Activated CD4-positive, CD25-positive, alpha-beta regulatory T cell treated with anti-CD3 and anti-CD28 coated beads, Interleukin-2, amount 50 U/mL, for 24 hours (primary cell): ENCODE measurements at regions not wholly inside any gene's neighbourhood (a gene's known extent, or its start where the extent isn't known, plus 50 kb on each side); places are given as distances from the start of the nearest gene placed in this dataset.

ENCODE experiments used
- ATAC-seq, 2 donors: fragments of 150-1000 bp; cut with Tn5 transposase; one replicate each; pipeline ENCODE4 v1.10.0; 2021; ENCODE audit warnings: mild to moderate bottlenecking in 1 of 2, moderate library complexity in 1 of 2

DNA sequence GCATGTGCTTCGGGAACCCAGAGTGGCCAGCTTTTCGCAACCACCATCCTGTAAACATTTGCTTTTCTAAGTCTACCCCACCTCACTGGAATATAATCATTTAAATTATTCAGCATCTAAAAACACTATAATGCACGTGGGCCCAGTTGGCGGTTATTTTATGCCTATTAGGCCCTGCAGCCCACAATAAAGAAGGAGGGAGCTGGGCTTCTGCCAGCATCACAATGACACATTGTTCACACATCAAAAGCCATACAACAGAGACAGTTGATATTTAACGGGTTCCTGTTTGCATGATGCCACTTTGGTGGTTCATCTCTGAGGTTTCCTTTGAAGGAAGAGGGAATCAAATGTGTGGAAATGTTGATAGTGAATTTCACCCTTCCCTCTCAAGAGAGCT lies 916.0 kb upstream of the CELF4 start:
- no peak for ATAC-seq

DNA sequence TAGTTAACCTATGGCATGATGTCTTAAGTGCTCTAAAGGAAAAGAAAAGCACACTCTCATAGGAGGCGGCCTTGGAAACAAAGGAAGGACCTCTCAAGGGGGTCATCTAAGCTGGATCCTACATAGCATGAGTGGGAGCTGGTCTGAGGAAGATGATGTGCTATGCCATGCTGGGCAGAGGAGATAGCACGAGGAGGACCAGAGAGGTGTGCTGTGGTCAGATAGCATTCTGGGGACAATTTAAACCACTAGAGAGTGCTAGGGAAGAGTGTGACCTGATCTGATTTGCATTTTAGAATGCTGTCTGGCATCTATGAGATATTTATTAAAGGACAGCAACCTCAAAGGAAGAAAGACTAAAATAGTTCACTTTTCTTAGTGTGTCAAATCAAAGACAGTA lies 910.1 kb upstream of the CELF4 start:
- ATAC-seq: no peak

DNA sequence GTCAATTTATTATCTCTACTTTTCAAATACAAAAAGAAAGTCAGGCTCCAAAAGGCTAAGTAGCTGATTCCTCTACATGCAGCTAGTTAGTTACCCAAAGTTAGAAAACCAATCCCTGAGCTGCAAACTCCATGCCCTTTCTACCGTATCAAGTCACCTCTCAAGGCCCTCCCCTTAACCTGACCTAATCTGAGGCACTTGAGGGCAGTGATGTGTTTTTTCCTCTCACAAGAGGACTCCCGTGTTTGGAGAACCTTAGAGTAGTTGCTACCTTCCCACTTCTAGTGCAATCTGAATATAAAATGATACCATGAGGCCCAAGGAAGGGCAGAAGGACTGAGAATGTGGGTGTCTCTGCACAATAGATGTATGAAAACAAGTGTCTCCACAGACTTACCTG lies 907.9 kb upstream of the CELF4 start:
- no peak for ATAC-seq

DNA sequence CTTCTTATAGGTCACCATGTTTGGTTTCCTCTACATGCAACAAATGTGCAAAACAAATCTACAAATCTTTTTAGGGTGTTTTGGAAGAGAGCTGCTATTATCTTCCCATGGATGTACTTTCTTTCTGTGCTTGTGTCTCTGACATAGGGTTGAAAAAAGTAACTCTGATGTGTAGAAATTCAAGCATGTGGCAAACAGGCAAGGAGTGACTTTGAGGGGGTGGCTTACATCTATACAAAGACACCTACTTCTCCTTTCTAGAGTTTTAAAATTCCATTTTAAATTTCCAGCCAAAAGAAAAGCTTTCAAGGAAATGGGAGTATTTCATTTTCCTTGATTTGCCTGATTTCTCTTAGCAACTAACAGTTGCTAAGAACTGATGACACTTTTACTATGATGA lies 904.8 kb upstream of the CELF4 start:
- ATAC-seq: no peak

DNA sequence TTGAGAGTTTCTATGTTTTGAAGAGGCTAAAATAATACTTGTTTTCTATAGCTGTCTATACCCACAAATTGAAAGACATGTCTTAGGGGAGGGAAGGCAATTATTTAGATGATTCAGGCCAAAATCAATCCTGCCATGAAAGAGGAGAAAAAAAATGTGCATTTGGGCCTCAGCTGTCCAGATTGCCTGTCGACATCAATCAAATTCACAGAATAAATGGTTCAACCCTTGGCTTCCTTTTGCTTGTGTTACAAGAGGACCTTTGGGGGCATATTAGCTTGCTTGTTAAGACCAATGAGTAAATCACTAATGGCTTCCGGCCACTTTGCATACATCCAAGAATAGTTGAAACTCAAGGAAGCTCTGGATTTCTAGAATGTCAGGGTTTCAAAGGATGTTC lies 900.8 kb upstream of the CELF4 start:
- no peak for ATAC-seq

DNA sequence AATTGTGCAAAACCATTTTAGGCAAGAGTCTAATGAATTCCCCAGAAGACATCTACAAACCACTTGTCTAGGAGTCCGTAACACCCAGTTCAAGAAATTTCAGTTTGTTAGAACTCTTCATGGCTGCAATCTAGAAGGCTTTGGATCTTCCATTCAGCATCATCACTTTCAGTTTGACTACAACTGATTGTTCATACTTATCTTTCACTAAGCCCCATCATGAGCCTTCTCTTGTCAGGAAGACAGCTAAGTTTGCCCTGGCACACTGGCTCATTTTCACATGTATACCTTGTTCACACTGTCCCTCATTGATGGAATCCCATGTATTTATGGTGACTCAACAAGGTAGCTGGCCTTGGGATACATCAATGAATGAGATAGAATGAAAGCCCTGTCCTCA lies 898.4 kb upstream of the CELF4 start:
- ATAC-seq: peak; percentile 24 to 32

DNA sequence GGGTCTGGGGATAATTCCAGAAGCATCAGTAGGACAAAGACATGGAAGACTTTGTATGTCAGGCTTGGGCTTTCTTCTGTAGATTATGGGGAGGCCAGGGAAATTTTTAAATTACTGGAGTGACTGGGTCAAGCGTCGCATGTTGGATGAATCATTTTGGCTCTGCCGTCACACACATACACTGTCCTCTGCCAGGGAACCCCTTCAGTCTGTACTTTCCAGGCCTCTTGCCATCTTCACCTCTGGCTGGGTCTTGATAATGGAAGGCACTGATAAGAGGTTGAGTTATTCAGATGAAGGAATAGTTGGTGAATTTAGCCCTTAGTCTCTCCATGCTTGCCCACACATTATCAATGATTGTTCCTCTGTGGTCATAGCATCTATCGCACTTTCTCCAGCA lies 895.1 kb upstream of the CELF4 start:
- no peak for ATAC-seq

DNA sequence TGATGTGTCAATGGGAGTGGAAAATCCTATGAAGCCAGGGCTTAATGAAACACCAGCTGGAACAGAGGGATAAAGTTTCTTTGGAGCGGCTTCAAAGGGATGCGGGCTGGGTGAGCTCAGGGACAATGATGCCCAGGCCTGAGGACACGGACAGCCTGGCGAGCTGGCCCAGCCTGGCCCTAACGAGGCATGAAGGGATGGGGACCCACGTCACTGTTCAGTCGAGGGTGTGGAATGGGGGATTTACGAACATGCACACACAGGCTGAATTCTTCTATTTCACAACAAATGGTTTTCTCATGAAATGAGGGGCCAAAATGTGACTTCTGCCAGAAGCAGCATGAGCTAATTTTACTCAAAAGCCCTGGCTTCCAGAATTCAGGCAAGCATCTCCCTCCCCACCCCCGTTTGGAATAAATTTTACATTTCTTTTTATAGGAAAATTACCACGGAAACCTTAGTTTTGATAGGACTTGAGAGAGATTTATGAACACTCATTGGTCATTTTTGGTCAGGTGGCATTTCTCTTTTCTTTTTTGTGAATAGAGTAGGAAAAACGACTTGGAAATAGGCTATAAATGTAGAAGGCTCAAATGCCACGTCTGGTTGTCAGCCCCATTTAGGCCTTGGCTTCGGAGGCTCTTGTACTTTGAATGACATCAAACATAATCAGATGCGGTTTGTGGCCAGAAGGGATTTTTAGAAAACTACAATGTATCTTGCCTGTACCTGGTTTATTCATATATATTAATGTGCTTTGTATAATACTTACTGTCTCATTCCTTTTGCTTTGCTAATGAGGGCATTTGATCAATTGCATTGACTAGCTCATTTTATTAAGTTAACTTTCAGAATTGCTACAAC lies 893.8 kb upstream of the CELF4 start:
- no peak for ATAC-seq

DNA sequence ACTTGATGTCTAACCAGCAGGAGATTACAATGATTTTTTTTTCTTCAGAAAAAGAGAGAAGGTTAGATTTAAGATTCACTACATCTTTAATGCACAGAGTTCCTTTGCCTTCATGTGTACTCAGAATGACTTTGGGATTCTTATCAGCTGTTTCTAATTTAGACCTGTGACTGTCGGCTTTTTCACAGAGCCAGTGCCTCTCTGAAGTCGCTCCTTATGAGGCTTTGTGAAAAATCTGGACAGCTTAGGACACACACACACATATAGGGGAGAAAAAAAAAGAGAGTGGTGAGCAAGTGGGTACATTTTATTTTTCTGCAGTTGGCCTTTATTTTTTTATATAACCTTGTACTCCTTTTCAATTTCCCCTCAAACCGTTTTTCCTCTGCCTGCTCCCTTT lies 893.1 kb upstream of the CELF4 start:
- ATAC-seq: no peak

DNA sequence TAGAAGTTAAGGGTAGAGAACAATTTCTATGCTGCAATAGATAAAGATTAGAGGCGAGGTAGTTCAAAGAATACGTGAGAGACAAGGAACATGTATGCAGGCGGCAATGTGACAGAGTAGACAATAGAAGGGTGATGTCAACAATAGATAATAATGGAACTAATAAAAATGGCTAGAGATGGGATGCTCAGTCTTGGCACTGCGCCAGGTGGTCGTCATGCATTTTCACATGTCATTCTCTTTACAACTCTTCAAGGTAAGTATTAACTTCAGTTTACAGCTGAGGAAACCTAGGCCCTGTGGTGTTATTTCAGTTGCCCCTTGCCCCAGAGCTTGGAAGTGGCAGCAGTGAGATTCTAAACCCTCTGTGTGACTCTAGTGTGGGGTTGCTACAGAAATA lies 890.7 kb upstream of the CELF4 start:
- ATAC-seq: no peak

DNA sequence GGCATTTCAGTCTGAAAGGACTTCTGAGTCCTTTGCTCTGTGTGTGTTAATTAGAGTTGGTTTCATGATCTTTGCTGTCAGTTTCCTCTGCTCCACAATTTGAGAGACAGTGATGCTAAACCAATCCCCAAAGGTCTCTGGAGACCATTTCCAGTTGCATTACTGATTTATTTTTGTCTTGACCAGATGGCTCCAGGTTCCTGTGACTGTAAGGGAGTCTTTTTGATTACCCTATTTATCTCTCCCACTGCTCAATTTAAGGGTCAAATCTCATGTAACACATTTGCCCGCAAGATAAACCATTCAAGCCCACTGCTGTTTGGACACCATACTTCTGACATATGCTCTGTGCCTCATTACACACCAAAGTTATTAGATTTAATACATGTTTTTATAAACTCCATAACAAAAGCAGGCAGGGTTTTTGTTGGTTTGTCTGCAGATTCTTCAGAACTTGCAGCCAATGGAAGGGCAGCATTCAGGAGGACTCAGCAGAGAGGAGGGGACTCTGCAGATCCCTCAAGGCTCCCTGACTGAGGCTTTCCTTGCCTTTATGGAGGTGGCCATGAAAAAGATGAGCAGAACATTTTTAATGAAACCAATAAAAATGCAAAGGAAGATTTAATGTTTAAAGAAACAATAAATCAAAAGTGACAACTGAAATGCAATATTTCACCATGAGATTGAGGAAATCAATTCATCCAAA lies 889.3 kb upstream of the CELF4 start:
- ATAC-seq: no peak

DNA sequence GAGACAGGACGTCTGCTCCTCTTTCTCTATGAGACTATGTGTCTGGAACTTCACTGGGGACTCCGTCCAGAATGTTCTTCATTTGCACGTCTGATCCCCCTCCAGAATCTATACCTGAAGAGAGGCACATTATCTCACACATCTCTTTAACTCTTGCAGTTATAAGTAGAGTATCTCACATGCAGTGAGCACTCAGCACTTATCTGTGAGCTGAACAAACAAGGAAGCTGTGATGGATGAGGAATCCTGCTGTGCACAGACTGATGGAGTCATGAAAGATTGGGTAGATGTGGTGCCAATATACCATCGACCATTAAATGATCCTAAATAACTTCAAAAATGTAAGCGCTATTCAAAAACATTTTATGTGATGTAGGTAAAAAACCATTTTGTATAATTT lies 888.3 kb upstream of the CELF4 start:
- ATAC-seq: no peak

DNA sequence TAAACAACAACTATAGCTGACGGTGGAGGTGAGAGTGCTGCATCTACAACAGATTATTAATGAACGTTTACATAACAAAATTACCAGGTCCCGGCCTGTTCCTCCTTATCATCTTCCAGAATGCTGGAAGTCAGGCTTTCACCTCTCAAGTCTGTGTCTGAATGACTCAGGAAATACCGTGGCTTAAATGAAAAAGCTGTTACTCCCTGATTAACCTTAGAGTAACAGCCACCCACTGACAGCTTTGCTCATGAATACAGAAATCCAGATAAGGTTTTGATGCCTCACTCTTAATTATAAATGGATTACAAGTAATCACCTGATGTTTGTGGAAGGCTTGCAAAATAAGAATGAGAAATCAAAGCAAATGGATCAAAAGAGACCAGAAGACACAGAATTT lies 885.3 kb upstream of the CELF4 start:
- ATAC-seq: no peak

DNA sequence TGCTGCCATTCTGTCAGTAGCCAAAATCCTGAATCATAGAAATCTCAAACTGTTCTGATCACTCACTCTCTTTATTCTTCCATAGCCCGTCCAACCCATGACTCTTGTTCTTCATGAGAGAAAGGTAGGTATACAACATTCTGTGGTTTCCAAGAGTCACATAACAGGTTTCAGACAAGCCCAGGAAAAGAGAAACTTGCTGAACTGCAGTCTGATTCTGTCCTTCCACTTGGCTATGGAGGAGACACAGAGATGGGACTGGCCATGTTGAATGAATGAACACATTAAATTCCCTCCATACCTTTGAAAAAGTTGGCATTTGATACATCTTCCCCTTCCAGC lies 880.2 kb upstream of the CELF4 start:
- ATAC-seq: no peak

DNA sequence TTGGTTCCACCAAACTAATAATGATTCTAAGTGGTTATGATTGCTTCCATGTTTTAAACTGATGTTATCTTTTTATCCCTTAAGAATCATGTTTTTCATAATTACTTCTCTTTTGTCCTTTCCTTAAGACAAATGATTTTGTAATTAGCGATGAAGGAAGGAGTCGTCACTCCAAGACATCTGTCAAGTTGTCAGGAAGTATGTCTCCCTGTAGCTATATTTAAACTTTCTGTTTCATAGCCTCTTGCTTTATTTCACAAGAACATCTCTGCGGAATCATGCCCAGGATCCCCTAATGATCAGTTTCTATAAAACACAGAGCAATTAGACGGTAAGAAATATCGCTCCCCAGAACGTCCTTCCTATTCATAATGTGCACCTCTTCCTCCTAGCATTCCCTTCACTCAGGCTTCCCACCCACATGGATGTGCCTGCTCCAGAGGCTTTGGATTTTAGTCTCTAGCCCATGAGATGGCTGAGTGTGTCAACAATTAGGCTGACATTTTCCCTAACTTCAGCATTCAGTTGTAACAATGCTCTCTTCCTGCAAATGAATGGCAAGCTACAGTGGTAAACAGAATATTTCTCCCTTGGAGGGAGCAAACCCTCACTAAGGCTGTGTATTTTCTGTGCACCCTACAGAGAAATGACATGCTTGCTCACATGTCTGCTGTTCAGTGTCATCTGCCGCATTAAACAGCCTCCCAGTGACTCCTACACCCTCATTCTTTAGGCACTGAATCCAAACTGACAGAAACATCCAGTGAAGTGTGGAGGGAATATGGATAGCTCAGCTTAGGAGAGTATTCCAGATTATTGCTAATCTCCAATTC lies 879.6 kb upstream of the CELF4 start:
- no peak for ATAC-seq

DNA sequence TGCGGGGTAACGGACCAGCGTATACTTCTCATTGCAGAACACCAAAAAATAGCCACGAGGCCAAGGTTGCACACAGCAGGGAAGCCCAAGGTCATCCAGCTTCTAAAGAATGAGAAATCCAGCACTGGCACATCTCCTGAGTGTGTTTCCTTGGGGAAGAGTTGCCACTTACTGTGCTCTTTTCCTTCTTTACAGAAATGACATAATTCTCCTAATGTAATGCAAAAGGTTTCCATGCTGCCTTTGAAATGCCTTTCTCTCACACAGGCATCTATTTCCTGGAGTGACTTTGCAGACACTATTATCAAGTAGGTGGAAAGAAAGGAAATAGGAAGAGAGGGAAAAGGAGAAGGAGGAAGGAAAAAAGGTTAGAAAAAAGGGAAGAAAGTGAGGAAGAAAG lies 862.1 kb upstream of the CELF4 start:
- ATAC-seq: no peak

DNA sequence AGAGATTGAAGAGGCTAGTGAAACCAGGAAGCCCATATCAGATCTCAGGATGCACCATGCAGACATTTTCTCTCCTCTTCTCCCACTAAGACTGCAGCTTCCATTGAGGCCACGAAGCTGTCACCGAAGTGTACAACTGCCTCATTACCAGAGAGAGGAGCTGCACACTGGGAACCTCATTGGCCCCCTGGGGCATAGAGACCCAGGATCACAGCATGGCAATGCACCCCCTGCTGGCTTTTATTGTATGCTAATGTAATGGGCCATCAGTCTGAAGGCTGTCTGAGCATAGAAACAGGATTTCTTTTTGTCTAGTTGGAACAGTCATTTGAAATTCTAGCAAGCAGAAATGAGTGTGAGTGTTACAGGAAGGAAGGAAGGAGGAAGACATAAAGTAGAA lies 861.6 kb upstream of the CELF4 start:
- no peak for ATAC-seq

DNA sequence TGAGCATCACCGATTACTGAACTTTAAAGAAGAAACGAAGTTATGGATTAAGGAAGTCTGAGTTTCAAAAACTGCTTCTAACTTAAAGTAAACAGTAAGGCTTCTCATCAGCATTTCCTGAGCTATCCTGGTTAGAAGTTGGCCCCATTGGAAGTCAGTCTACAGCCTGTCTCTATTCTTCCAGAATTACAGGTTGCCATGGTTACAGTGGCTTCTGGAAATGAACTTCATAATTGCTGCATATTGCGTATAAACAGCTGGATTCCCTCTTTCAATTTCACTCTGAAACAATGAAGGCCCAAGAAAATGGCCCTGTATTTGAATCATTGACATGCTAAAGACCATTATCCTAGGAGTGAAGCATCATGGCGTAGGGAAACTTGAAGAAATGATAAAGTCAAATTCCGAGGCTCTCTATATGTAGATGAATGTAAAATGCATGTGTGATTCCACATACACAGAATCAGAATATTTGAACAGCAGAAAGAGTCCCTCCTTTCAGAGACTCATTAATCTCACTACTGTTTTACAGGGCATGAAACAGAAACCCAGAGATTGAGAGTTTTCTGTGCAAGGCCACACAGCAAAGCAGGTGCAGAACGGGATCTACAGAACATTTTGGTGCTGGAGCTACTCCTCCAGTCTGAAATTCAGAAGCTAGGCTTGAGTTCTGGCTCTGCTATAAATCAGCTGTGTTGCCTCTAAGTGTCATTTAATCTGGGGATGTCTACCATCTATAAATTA lies 856.4 kb upstream of the CELF4 start:
- ATAC-seq: no peak

DNA sequence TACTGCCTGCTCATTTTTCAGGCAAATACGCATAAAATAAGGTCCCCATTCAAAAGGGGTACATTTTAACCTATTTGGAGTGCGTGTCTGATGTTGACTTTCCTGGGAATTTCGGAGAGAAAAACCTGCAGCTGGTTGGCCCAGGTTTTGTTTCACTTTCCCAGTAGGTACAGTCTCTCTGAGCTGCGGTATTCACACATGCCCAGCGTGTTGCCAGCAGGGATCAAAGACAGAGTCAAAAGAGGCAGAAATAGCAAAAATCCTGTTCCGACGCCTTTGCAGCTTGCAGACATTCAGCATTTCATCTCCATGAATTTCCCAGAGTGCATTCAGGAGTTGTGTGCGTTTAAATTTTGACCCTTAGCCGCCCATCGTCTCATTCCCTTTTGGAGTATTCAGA lies 855.4 kb upstream of the CELF4 start:
- no peak for ATAC-seq

DNA sequence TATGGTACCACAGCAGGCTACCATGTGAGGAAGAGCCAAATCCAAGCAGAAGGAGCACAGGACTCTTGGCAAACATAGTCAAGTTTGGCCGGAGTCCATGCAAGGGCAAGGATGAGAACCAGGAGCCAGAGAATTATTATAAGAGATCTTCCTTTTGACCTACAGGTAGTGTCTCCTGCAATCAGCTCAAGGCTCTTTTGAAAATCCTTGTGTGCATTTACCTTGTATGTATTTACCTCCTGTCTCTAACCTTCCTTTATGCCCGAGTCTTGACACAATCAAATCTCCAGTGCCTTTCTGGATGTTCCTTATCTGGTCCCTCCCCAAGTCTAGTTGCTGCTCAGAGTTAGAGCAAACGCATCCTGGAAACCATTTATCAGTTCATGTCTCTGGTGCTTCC lies 855.0 kb upstream of the CELF4 start:
- no peak for ATAC-seq

DNA sequence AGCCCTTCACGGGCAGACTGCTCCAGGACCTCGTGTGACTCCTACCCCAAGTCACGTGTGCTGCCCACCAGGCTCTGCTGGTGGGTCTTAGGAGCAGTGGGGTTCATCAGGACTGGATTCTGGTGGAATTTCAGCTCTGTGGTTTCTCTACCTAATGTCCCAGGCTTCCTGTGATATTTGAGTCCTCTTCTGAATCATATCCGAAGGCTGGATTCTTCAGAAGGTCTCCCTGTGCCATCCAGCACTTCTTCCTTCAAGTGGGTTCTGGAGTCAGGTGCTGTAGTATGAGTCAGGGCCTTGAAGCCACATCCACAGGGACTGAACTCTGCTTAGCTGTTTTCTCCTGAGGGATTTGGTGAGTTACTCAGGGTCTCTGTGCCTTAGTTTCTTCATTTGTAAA lies 850.2 kb upstream of the CELF4 start:
- no peak for ATAC-seq

DNA sequence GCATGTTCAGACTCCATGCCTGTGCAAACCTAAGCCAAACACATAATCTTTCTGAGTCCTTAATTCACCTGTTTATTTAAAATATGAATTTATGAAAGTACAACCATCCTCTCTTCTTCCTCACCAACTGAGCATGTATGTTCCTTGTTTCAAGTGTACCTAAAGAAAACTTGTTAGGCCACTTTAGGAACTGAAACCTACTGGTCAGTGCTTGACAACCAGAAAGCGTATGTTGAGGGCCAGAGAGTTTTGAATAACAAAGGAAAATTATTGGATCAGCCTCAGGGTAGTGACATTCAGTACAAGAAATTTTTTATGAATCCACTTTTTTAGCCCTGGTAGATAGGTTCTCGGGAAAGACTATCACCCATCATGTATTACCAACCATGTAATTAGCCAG lies 847.6 kb upstream of the CELF4 start:
- no peak for ATAC-seq

DNA sequence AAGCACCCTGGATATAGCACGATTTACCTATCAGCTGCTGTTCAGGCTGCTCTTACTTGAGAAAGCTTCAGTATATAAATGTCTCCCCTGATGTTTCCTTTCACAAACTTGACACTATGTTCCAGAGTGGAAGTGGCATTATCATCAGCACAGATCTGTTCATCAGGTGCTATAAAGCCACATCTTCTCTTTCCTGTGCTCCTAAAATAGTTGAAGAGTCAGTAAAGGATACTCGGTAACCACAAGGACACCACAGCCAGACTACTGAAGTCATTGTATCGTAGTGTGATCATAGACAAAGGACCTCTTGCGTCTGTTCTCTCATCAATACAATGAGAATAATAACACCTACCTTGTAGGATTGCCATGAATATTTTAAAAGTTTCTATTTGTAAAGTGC lies 841.0 kb upstream of the CELF4 start:
- ATAC-seq: no peak
